SK-N-MC (cell line): ENCODE measurements at regions not wholly inside any gene's neighbourhood (a gene's known extent, or its start where the extent isn't known, plus 50 kb on each side); places are given as distances from the start of the nearest gene placed in this dataset.

Source experiments
- EZH2 ChIP-seq: fragments of 200-600 bp; sonication (generic); IDR thresholded peaks from one replicate; pipeline ENCODE4 v1.6.1; 2017; ENCODE audit warnings: antibody characterized with exemption
- FOXP2 ChIP-seq: optimal IDR thresholded peaks from 2 replicates; pipeline ENCODE3; 2011; ENCODE audit warnings: mild to moderate bottlenecking, moderate library complexity; ENCODE audit not compliant: insufficient read depth; ENCODE audit errors: extremely low read length, control extremely low read depth
- POLR2AphosphoS5 ChIP-seq: IDR thresholded peaks from 2 replicates; pipeline ENCODE4 v1.6.1; 2012; ENCODE audit warnings: mild to moderate bottlenecking, low read depth, low read length, borderline replicate concordance

- TF ChIP-seq EZH2 (no peak), POLR2AphosphoS5 (no peak), FOXP2 (no peak)
These were observed 232.1 kb upstream of the STK17B start for GRCh38 chr2:196403471-196403870.
